GM03348 (cell line): ENCODE measurements at regions not wholly inside any gene's neighbourhood (a gene's known extent, or its start where the extent isn't known, plus 50 kb on each side); places are given as distances from the start of the nearest gene placed in this dataset.
"Not testable (repeated sequence)": the region's sequence is repeated elsewhere in the genome, so short reads cannot be mapped to it uniquely, and the experiment has no call there.

Experiments
- DNase-seq: peaks from one replicate; pipeline ENCODE4 v3.0.0; 2012; ENCODE audit warnings: low spot score

DNA sequence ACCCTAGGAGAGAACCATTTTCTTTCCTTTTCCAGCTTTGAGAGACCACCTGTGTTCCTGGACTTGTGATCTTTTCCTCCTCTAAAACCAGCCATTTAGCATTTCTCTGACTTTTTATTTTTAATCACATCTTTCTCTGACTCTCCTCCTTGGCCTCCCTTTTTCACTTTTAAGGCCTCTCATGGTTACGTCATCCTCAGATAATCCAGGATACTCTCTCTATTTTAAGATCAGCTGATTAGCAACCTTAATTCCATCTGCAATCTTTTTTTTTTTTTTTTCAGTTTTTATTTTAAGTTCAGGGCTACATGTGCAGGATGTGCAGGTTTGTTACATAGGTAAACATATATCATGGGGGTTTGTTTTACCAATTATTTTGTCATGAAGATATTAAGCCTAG, 54.0 kb downstream of the RFPL4B start:
- DNase-seq: no peak

DNA sequence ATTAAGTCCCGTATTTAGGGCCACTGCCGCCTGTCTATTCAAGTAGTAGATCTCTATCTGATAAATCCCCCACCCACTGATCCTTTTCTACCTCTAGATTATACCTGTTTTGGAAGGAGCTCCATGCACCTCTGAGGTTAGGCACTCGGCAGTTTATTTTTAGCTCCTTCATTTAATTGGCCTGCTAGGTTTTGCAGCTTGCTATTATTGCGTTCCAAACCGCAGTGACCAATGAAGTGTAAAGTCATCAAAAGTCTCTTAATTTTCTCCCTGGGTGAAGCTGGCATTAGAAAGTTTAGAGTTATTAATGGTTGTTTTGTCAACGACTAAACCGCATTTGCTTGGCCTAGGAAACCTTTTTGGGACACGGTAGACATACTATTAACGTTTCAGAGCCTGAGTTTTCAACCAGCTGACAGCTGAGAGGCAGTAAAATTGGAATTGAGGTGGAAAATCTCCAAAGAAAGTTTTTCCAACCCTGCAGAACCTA, 60.0 kb downstream of the RFPL4B start:
- DNase-seq: no peak

DNA sequence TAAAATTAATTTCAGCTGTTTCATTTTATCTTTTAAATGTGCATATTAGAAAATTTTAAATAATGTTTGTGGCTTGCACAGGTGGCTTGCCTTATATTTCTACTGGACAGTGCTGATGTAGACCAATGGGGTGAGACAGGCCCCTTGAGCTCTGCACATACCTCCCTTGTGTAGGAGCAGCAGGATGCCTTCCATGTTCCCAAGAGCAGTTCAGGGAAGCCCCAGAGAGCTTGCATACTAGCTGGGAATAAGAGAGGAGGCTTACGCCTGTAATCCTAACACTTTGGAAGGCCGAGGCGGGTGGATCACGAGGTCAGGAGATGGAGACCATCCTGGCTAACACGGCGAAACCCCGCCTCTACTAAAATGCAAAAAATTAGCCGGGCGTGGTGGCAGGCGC, 61.4 kb downstream of the RFPL4B start:
- no peak for DNase-seq

DNA sequence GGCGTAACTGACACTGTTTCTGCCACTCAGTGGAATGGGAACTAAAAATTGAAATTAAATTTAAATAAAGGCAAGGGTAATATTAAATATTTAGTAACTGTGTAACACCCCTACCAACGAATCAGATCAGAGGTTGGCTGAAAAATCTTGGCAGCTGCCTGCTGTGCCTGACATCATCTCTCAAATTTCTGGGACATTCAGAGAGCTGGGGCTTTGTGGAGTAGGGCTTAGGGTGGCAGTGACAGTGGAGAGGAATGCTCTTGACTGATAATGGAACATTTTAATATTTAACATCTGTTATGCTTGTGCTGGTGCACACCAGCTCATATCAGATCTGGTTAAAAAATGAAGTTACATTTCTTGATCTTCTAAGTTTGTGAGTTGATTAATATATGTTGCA, 62.2 kb downstream of the RFPL4B start:
- DNase-seq: peak; percentile 33

DNA sequence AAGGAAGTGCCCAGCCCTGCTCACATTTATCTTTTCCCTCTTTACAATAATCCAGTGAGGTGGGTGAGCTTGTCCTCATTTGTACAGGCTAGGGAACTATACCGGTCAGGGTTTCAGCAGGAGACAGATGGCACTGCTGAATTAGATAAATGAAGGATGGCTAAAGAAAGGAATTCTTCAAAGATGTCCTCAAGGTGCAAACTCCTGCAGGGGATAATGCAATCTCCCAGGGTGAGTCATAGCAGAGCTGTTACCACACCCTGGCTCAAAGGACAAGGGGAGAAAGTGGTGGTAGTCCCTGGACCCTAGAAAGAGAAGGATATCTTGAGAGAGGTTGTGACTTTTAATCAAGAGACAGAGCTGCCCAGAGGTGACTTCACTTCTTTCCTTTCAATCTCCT, 66.7 kb downstream of the RFPL4B start:
- DNase-seq: peak; percentile 8

DNA sequence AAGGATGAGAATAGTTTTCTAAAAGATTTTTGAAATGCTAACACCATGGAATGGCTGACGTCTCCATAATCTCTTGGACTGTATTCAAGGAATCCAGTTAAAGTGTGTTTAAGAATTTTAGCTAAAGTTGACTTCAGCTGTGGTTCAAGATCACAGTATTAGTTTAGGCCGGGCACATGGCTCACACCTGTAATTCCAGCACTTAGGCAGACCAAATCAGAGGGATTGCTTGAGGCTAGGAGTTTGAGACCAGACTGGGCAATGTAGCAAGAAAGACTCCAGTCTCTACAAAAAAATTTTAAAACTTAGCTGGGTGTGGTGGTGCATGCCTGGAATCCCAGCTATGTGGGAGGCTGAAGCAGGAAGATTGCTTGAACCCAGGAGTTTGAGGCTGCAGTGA, 68.2 kb downstream of the RFPL4B start:
- no peak for DNase-seq

DNA sequence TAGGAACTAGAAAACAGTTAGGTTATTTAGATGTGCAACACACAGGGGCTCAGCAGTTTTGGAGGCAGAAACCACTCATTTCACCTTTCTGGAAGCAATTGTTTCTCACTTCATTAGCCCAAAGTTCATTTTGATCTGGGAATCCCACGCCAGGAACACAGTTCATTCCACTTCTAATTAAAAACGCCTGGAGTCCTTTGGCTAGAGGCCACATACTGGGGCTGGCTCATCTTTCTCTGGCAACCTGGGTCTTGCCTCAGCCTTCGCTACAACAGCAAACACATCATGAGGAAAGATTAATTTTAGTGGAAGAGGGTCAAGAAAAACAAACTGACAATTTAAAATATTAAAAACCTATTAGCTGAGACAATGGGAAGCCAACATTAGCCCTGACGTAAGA, 69.7 kb downstream of the RFPL4B start:
- DNase-seq: peak; percentile 68

DNA sequence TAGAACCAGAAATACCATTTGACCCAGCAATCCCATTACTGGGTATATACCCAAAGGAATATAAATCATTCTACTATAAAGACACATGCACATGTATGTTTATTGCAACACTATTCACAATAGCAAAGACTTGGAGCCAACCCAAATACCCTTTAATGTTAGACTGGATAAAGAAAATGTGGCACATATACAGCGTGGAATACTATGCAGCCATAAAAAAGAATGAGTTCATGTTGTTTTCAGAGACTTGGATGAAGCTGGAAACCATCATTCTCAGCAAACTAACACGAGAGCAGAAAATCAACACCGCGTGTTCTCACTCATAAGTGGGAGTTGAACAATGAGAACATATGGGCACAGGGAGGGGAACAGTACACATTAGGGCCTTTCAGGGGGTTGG, 79.9 kb downstream of the RFPL4B start:
- DNase-seq: not testable (repeated sequence)

DNA sequence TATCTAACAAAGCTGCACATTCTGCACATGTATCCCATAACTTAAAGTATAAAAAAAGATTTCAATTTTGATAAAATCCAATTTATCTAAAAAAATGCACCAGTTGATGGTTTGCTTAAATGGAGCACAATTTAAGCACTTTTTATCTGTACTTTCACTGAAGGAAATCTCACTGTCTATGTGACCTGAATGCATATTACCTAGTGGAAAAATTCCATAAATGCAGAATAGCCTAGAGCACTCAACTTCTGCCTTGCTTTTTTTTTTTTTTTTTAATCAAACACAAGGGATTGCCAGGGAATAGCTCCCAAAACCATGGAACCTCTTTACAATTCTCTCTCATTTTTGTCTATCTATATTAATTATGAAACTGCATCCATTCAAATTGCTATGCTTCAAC, 80.4 kb downstream of the RFPL4B start:
- DNase-seq: no peak

DNA sequence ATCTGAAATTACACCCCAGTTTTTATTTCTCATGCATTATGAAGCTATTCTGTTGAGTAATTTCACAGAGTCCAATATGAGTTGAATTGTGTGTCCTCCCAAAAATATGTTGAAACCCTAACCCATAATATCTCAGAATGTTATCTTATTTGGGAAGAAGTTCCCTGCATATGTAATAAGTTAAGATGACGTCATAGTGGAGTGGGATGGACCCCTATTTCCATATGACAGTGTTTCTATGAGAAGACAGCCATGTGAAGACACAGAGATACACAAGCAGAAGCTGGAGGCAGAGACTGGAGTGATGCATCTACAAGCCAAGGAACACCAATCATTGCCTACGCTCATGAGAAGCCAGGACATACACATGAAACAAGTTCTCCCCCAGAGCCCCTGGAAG, 81.3 kb downstream of the RFPL4B start:
- DNase-seq: no peak

DNA sequence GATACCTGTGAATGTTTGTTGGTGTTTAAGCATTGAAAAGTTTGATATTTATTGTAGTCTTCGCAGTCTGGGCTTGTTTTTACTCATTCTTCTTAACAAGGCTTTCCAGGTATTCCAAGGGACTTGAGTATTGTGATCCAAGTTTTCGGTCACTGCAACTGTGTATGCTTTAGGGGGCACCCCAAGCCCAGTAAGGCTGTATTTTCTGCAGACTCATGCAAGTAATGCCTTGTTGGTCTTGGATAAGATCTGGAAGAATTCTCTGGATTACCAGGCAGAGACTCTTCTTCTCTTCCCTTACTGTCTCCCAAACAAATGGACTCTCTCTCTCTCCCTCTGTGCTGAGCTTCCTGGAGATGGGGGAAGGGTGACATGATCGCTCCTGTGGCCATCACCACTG, 82.1 kb downstream of the RFPL4B start:
- DNase-seq: no peak

DNA sequence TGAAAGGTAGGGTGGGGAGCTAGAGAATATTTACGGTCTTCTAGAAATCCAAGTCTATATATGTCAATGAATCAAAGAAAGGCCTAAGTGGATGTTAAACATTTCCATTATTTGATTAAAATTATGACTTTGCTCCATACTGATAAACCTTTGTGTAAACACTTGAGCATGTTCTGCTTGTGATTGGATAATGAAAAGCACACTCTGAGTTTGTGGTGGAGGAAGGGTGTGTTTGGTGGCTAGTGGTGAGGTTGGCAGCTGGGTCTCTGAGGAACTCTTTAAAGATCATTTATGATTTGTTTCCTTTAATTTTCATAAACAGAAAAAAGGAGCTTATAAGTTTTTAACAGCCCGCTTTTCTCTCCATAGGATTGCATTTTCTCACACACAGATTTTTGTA, 84.7 kb downstream of the RFPL4B start:
- no peak for DNase-seq

DNA sequence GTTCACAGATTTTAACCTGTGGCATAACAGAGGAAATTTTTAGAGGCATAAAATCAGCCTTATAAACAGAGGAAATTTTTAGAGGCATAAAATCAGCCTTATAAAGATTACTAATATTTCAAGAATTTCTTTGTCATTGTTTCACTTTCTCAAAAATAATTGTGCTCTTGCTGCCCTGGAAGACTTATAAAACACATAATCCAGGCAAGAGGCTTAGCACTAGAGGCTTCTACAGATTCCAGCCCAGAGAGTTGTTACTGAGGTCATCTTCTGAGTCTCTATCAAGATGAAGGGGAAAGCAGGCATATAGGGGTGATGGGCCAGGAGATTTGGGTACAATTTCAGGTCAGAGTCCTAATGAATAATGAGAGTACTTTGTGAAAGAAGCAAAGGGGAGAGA, 85.7 kb downstream of the RFPL4B start:
- DNase-seq: no peak

DNA sequence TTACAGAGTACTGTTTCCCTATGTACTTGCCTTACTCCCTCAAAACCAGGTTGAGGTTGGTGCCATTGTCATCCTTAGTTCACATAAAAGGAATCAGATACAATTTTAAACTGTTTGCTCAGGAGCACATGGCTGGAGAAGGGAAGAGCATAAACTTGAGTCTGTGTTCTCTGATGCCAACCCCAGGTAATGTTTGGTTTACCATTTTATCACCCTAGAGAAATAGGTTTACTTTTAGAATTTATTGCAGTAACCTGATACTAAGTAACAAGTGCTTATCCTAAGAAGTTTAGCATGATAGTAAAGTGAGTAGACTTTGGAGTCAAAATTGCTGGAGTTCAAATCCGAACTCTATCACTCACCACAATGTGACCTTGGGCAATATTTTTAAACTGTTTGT, 86.3 kb downstream of the RFPL4B start:
- no peak for DNase-seq

DNA sequence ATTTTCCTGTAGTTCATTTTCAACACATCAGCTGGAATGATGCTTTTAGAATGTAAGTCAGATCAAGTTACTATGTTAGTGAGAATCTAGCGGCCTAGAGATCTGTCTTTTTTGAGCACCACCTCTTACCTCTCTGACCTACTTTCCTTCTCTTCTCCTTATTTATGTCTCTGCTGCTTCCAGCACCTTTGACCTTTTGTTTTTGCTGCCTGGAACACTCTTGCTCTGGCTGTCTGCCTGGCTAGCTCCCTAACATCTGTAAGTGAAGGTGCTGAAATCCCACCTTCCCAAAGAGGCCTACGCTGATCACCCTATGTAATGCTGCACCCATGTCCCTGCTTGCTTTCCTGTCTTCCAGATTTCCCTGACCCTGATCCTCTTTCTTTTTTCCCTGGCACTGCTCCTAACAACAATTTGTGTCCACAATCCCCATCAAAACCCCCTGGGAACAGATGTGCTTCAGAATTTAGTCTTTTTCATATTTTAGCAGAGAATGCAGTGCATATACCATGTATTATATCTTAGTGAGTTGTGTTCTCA, 87.8 kb downstream of the RFPL4B start:
- DNase-seq: no peak

DNA sequence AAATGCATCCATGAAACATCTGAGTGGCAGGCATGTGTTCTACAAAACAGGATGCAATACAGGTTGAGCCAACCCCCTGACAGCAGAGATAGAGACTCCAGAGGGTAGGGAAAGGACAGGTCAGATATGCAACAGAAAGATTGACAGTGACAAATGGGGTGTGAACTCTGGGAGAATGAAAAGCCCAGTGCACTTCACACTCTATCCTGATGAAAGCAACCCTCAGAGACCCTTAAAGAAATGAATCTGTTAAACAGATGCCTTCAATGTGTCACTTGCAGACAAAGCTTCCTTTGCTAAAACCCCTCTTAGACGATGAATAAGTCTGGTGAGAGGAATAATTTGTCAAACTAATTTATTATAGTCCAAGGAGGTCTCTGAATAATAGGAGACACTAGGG, 89.9 kb downstream of the RFPL4B start:
- DNase-seq: no peak

DNA sequence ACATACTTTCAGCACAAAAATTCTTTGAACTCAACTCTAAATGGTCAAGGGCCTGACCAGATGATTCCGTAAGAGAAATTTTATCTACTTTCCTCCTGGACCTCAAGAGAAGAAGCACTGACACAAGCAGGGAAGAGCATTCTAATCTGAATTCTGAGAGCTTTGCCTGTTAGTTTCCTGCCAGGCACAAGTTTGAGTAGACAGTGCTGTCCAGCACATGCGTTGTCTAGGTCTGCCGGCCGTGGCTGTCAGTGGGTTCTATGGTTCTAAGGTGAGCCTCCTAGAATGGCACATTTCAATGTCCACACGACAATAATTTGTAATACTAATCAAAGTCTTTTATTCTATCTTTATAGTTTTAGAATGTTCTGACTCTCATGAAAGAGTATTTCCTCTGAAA, 91.9 kb downstream of the RFPL4B start:
- no peak for DNase-seq

DNA sequence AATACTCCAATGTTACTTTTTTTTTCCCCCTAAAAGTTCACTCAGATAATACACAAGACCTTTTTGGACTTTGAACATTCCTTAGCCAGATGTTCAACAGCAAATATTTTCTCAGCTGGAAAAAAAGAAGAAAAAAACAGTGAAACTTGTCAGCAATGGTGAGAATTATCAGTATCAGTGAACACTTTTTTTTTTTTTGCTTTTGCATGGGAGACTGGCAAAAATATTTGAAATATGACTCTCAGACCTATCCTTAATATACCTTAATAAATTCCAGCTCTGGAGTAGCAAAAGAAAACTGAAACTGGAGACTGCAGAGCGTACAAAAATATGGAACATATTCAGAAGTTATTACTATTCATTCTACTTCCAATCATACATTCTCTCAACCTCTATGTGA, 92.3 kb downstream of the RFPL4B start:
- no peak for DNase-seq

DNA sequence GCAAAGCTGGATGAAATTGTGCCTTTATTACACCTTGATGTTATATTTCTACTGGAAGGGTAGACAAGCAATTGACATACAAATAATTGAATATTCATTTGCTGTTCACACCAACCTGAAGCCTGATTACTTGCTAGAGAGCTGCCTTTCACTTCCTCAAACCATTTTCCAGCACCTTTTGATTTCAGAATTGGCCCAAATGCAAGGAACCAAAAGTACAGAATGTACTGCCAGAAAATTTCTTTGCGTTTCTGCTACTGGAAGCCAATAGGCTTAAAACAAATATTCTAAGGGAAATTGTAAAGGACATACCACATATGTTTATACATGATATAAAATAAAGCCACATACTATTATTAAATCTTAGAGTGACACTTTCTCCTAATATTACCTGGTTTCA, 94.5 kb downstream of the RFPL4B start:
- DNase-seq: no peak

DNA sequence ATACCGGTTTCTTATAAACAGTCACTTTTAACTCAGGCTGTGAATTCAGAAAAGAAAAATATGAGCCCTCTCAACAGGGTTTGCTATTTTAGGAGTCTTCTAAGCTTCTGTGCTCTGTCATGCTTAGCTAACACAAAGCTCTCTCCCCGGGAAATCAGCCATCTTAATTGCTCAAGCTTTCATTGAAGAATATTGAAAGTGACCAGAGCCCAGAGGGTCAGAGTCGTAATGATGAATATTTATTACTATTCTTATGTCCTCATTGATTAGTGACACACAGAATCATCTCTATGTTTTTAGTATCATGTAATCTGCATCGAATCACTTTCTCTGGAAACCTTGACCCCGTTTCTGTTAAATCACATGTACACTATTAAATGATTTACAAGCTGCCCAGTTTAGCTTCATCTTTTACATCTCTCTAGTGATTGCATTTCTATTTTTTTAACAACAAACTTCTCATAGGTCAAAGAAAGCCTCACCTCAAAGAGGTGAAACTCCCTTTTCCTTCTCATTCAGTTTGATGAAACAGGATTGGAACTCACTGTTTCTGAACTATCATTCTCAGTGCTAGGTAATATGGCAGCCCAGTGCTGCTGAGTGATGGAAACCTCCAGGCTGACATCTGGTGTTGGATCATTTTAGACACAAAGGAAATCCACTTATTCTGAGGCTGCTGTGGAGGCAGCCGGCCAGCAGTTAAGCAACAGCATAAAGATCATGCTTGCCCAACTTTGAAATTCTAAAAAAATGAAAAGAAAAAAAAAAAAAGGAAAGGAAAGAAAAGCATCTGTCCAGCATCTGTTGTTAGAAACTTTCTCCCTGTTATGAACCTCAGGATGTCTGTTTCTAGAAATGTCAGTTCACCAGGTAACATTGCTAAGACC, 96.3 kb downstream of the RFPL4B start:
- peak; percentile 77 for DNase-seq

DNA sequence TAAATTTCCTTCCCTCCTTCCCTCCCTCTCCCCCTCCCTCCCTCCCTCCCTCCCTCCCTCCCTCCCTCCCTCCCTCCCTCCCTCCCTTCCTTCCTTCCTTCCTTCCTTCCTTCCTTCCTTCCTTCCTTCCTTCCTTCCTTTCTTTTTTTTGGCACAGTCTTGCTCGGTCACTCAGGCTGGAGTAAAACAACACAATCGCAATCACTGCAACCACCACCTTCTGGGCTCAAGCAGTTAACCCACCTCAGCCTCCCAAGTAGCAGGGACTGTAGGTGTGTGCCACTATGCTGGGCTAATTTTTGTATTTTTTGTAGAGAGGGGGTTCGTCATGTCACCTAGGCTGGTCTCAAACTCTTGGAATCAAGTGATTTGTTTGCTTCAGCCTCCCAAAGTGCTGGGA, 101.7 kb downstream of the RFPL4B start:
- not testable (repeated sequence) for DNase-seq

DNA sequence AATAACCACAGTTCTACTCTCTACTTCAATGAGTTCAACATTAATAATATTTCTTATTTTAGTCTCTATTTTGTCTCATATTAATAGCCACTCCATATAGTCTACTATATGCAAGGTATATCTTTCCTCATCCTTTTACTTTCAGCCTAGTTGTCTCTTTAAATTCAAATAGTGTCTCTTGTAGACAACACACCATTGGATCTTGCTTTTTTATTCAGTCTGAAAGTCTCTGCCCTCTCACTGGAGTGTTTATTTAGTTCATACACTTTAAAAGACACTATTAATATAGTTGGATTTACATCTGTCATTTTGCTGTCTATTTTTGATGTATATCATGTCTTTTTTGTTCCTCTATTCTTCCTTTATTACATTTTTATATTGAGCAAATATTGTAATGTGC, 103.5 kb downstream of the RFPL4B start:
- DNase-seq: no peak

DNA sequence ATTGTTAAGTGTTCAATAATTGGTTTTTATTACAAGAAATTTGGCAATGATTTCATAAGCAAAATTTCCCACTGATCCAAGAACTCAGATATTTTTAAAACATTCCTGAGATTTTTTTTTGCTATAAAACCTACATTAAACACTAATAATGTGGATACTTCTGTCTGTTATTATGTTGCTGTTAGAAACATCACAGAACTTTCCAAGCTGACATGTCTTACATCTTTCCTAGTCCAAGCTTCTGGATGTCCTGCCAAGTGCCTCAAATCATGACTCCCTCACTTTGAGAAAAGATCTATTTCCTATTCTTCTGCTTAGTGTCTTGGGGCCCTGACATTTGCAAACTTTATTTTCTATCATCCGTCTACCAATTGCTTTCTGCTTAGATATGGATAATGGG, 110.8 kb downstream of the RFPL4B start:
- no peak for DNase-seq

DNA sequence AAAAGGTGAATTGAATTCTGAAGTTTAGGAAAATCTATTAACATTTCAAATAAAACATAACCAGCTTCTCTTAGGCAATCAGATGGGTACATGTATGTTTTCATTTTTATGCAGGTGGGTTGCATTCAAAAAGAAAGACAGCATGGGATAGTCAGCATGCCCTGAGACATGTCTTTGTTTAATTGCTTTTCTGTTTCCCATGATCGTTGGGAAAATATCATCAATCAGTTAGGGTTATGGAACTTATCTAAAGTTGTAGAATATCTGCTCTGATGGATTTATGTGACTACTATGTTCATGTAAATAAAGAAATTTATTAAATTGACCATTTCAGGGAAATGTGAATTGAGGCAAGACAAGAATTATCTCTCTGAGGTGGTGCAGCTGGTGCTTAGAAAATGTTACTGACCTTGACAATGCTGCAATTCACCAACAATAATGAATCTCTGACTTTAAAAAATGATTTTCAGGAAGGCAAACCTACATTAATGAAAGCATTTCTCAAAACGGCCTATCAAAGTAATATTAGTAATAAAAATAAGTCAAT, 112.7 kb downstream of the RFPL4B start:
- no peak for DNase-seq
